Neural cell (in vitro differentiated cells): ENCODE measurements at regions not wholly inside any gene's neighbourhood (a gene's known extent, or its start where the extent isn't known, plus 50 kb on each side); places are given as distances from the start of the nearest gene placed in this dataset.

Experiments used
- H2AFZ ChIP-seq: fragments of 200-600, 300-800 bp; sonication (generic), shearing (Covaris generic); 2 replicates; pipeline ENCODE4 v1.6.0; 2014; ENCODE audit warnings: low read depth, mild to moderate bottlenecking, antibody characterized with exemption, low read length, moderate library complexity
- H3F3A ChIP-seq: fragments of 200-600 bp; shearing (Covaris generic); 2 replicates; pipeline ENCODE4 v1.6.1; 2016; ENCODE audit warnings: mild to moderate bottlenecking, moderate library complexity, mixed read lengths, antibody characterized with exemption, low read length; ENCODE audit not compliant: insufficient read depth, poor library complexity, severe bottlenecking
- H3K27ac ChIP-seq: fragments of 200-600, 300-800 bp; sonication (generic), shearing (Covaris generic); 2 replicates; pipeline ENCODE4 v1.5.1; 2014; ENCODE audit warnings: mild to moderate bottlenecking, low read length, moderate library complexity
- H3K27me3 ChIP-seq: fragments of 300-800, 200-600 bp; sonication (generic), shearing (Covaris generic); 2 replicates; pipeline ENCODE4 v1.6.0; 2014; ENCODE audit warnings: mild to moderate bottlenecking, low read depth, low read length, moderate library complexity; ENCODE audit not compliant: insufficient read depth
- H3K36me3 ChIP-seq: fragments of 300-800, 200-600 bp; sonication (generic), shearing (Covaris generic); 2 replicates; pipeline ENCODE4 v1.5.1; 2014; ENCODE audit warnings: mild to moderate bottlenecking, antibody characterized with exemption, low read length, moderate library complexity; ENCODE audit not compliant: insufficient read depth
- H3K4me2 ChIP-seq: fragments of 300-800, 200-600 bp; sonication (generic), shearing (Covaris generic); 2 replicates; pipeline ENCODE4 v1.6.0; 2014; ENCODE audit warnings: mild to moderate bottlenecking, low read length
- H3K4me3 ChIP-seq: fragments of 300-800, 200-600 bp; sonication (generic), shearing (Covaris generic); 2 replicates; pipeline ENCODE4 v1.5.1; 2014; ENCODE audit warnings: mild to moderate bottlenecking, low read length, moderate library complexity
- H3K79me2 ChIP-seq: fragments of 200-600 bp; shearing (Covaris generic); replicated peaks from 2 replicates; pipeline ENCODE4 v1.6.0; 2014; ENCODE audit warnings: mild to moderate bottlenecking, low read length, moderate library complexity; ENCODE audit not compliant: insufficient read depth
- H3K9ac ChIP-seq: fragments of 300-800, 200-600 bp; sonication (generic), shearing (Covaris generic); 2 replicates; pipeline ENCODE4 v1.6.1; 2016; ENCODE audit warnings: mild to moderate bottlenecking, low read length, mixed read lengths
- H3K9me2 ChIP-seq: fragments of 200-600 bp; shearing (Covaris generic); 2 replicates; pipeline ENCODE4 v1.6.1; 2016; ENCODE audit warnings: mild to moderate bottlenecking, low read length, mixed read lengths; ENCODE audit not compliant: insufficient read depth
- H3K9me3 ChIP-seq: fragments of 200-600, 300-800 bp; sonication (generic), shearing (Covaris generic); 2 replicates; pipeline ENCODE4 v1.6.1; 2016; ENCODE audit warnings: mild to moderate bottlenecking, mixed run types, low read length, moderate library complexity, mixed read lengths
- H4K20me1 ChIP-seq: fragments of 200-600 bp; shearing (Covaris generic); 2 replicates; pipeline ENCODE4 v1.6.1; 2016; ENCODE audit warnings: mild to moderate bottlenecking, mixed run types; ENCODE audit not compliant: insufficient read depth
- EP300 ChIP-seq: fragments of 450-650 bp; conservative IDR thresholded peaks from 2 replicates; pipeline ENCODE4 v1.6.1; 2014; ENCODE audit warnings: antibody characterized with exemption, mild to moderate bottlenecking, moderate library complexity; ENCODE audit not compliant: poor library complexity, severe bottlenecking
- EZH2 ChIP-seq: fragments of 200-600, 300-800 bp; shearing (Covaris generic), sonication (generic); IDR thresholded peaks from 2 replicates; pipeline ENCODE4 v1.6.1; 2014; ENCODE audit warnings: antibody characterized with exemption, low read length, borderline replicate concordance, mild to moderate bottlenecking; ENCODE audit not compliant: insufficient read depth, poor library complexity, severe bottlenecking
- MXI1 ChIP-seq: fragments of 450-650 bp; conservative IDR thresholded peaks from 2 replicates; pipeline ENCODE4 v1.6.1; 2014; ENCODE audit warnings: antibody characterized with exemption, mild to moderate bottlenecking; ENCODE audit not compliant: poor library complexity, severe bottlenecking
- POLR2AphosphoS5 ChIP-seq: IDR thresholded peaks from 2 replicates; pipeline ENCODE4 v1.6.1; 2012
- RAD21 ChIP-seq: fragments of 450-650 bp; conservative IDR thresholded peaks from 2 replicates; pipeline ENCODE4 v1.6.1; 2014; ENCODE audit warnings: antibody characterized with exemption, mild to moderate bottlenecking, moderate library complexity
- SMC3 ChIP-seq: fragments of 450-650 bp; conservative IDR thresholded peaks from 2 replicates; pipeline ENCODE4 v1.6.1; 2014; ENCODE audit warnings: antibody characterized with exemption, mild to moderate bottlenecking, moderate library complexity; ENCODE audit not compliant: poor library complexity
- TAF1 ChIP-seq: IDR thresholded peaks from 2 replicates; pipeline ENCODE4 v1.6.1; 2012; ENCODE audit warnings: low read depth
- TF ChIP-seq, protein P1 (sequence below): fragments of 450-650 bp; IDR thresholded peaks from 2 replicates; pipeline ENCODE4 v1.5.1; 2014; ENCODE audit warnings: antibody characterized with exemption, mild to moderate bottlenecking, moderate library complexity; ENCODE audit not compliant: poor library complexity, severe bottlenecking
- TF ChIP-seq, protein P2 (sequence below): IDR thresholded peaks from 2 replicates; pipeline ENCODE4 v1.6.1; 2012; ENCODE audit warnings: borderline replicate concordance

DNA sequence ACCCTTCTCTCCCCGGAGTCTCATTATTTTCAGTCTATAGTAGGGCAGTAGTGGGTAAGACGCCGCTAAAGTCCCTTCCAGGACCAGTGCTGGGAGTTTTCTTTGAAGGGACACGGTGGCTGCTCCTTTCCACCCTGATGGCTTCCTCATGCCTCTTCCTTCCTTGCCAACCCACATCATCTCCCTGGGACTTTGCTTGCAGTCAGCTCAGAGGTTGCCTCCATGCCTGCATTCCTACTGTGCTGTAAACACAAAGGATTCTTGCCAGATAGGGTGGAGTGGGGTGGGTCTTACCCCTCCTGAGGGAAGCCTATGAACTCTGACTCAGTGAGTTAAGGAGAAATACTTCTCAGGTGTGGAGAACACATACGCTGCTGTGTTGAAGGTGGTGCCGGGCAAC lies 59.9 kb upstream of the IGFBP3 start:
- Histone ChIP-seq H2AFZ (no peak overlapping the region), H4K20me1 (no peaks in the 10 kb centered on the region)

DNA sequence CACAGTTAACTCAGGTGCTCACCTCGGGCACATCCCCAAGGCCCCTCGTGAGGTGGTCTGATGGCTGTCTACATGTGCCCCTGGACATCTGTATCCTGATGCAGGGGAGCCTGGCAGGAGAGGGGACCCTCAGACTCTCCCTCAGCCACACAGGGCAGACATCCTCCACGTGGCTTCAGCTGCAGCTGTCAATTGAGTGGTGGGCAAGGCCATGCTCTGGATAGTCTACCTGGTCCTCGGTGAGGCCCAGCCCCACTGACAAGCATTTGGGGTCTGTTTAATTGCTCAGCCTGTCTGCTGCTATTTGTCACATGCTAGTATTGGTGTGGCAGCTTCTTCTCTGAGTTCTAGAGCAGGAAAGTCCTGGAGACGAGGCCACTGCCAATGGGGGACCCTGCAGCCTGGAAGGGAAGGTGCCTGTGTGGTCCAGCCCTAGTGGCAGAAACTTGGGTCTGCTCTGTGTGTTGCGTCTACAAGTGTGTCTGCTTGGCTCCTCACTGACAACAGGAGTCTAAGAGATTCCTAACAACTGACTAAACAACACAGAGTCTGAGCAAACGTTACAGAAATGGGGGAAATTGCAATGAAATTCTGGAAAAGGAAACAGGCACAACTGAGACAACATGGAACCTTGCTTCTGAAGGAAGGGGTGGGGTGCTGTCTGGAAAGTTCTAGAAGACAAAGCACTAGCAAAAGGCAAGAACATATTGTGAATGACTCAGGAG lies 59.3 kb upstream of the IGFBP3 start:
- no peak overlapping the region for H3K4me2 ChIP-seq
- no peaks in the 10 kb centered on the region for H3K27me3 ChIP-seq
- H3F3A ChIP-seq, result no peaks in the 10 kb centered on the region
- no peak overlapping the region for H3K9ac ChIP-seq
- TF ChIP-seq, protein P1, sequence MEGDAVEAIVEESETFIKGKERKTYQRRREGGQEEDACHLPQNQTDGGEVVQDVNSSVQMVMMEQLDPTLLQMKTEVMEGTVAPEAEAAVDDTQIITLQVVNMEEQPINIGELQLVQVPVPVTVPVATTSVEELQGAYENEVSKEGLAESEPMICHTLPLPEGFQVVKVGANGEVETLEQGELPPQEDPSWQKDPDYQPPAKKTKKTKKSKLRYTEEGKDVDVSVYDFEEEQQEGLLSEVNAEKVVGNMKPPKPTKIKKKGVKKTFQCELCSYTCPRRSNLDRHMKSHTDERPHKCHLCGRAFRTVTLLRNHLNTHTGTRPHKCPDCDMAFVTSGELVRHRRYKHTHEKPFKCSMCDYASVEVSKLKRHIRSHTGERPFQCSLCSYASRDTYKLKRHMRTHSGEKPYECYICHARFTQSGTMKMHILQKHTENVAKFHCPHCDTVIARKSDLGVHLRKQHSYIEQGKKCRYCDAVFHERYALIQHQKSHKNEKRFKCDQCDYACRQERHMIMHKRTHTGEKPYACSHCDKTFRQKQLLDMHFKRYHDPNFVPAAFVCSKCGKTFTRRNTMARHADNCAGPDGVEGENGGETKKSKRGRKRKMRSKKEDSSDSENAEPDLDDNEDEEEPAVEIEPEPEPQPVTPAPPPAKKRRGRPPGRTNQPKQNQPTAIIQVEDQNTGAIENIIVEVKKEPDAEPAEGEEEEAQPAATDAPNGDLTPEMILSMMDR, result no peak
- TF ChIP-seq TAF1 (no peak), RAD21 (no peak), MXI1 (no peak), EP300 (no peak), EZH2 (no peak), SMC3 (no peak)
- TF ChIP-seq, protein P2, sequence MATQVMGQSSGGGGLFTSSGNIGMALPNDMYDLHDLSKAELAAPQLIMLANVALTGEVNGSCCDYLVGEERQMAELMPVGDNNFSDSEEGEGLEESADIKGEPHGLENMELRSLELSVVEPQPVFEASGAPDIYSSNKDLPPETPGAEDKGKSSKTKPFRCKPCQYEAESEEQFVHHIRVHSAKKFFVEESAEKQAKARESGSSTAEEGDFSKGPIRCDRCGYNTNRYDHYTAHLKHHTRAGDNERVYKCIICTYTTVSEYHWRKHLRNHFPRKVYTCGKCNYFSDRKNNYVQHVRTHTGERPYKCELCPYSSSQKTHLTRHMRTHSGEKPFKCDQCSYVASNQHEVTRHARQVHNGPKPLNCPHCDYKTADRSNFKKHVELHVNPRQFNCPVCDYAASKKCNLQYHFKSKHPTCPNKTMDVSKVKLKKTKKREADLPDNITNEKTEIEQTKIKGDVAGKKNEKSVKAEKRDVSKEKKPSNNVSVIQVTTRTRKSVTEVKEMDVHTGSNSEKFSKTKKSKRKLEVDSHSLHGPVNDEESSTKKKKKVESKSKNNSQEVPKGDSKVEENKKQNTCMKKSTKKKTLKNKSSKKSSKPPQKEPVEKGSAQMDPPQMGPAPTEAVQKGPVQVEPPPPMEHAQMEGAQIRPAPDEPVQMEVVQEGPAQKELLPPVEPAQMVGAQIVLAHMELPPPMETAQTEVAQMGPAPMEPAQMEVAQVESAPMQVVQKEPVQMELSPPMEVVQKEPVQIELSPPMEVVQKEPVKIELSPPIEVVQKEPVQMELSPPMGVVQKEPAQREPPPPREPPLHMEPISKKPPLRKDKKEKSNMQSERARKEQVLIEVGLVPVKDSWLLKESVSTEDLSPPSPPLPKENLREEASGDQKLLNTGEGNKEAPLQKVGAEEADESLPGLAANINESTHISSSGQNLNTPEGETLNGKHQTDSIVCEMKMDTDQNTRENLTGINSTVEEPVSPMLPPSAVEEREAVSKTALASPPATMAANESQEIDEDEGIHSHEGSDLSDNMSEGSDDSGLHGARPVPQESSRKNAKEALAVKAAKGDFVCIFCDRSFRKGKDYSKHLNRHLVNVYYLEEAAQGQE, result no peak
- H3K9me2 ChIP-seq, result no peaks in the 10 kb centered on the region
- H3K27ac ChIP-seq, result no peak overlapping the region
- H3K36me3 ChIP-seq, result no peaks in the 10 kb centered on the region
- H3K9me3 ChIP-seq, result no peaks in the 10 kb centered on the region
- H3K79me2 ChIP-seq, result no peaks in the 10 kb centered on the region
- no peak overlapping the region for H2AFZ ChIP-seq
- no peak overlapping the region for H3K4me3 ChIP-seq
- no peaks in the 10 kb centered on the region for H4K20me1 ChIP-seq

More for the DNA sequence above, 59.9 kb upstream of the IGFBP3 start:
- Histone ChIP-seq H3K27me3 (no peaks in the 10 kb centered on the region), H3K27ac (no peak overlapping the region), H3K9me3 (no peaks in the 10 kb centered on the region), H3K9me2 (no peaks in the 10 kb centered on the region), H3K4me3 (no peak overlapping the region), H3K4me2 (no peak overlapping the region), H3K79me2 (no peaks in the 10 kb centered on the region), H3F3A (no peaks in the 10 kb centered on the region), H3K36me3 (no peaks in the 10 kb centered on the region), H3K9ac (no peak overlapping the region)
- TF ChIP-seq, protein P2, result no peak
- TF ChIP-seq RAD21 (no peak), EZH2 (no peak), POLR2AphosphoS5 (no peak), SMC3 (no peak), EP300 (no peak), MXI1 (no peak)
